Ascending aorta (tissue), 2 donors: ENCODE measurements at regions not wholly inside any gene's neighbourhood (a gene's known extent, or its start where the extent isn't known, plus 50 kb on each side); places are given as distances from the start of the nearest gene placed in this dataset.

Experiments
- DNase-seq, 2 donors: peaks; one replicate each; pipeline ENCODE4 v3.0.0-alpha.2; 2019; ENCODE audit warnings: low spot score in 2 of 2
- H3K27ac ChIP-seq, 2 donors: fragments of 200-600 bp; sonication (generic); one replicate each; pipeline ENCODE4 v1.5.1; 2016 to 2017; ENCODE audit warnings: mild to moderate bottlenecking in 1 of 2
- H3K27me3 ChIP-seq: fragments of 200-600 bp; sonication (generic); one replicate; pipeline ENCODE4 v1.5.1; 2017
- H3K36me3 ChIP-seq, 2 donors: fragments of 200-600 bp; sonication (generic); one replicate each; pipeline ENCODE4 v1.5.1; 2016
- H3K4me1 ChIP-seq, 2 donors: fragments of 200-600 bp; sonication (generic); one replicate each; pipeline ENCODE4 v1.5.1; 2016 to 2017; ENCODE audit warnings: mild to moderate bottlenecking in 1 of 2
- H3K4me3 ChIP-seq, 2 donors: fragments of 200-600 bp; sonication (generic); one replicate each; pipeline ENCODE4 v1.5.1; 2016 to 2017; ENCODE audit warnings: mild to moderate bottlenecking in 1 of 2
- H3K9me3 ChIP-seq, 2 donors: fragments of 200-600 bp; sonication (generic); one replicate each; pipeline ENCODE4 v1.5.1; 2016
- intact Hi-C: fragments of 100-400 bp; cut with DNase I; formaldehyde crosslinking; loops from one replicate; pipeline ENCODE4 v1.15.1; 2023
- TF ChIP-seq, protein P1 (sequence below), 3 experiments: fragments of 200-600 bp in 2 of 3; fragments of 450-650 bp in 1 of 3; sonication (generic) in 2 of 3; IDR thresholded peaks; one replicate each; pipeline ENCODE4 v1.5.1; 2016 to 2019; ENCODE audit warnings: antibody characterized with exemption in 3 of 3, mild to moderate bottlenecking in 1 of 3, moderate library complexity in 1 of 3

DNA sequence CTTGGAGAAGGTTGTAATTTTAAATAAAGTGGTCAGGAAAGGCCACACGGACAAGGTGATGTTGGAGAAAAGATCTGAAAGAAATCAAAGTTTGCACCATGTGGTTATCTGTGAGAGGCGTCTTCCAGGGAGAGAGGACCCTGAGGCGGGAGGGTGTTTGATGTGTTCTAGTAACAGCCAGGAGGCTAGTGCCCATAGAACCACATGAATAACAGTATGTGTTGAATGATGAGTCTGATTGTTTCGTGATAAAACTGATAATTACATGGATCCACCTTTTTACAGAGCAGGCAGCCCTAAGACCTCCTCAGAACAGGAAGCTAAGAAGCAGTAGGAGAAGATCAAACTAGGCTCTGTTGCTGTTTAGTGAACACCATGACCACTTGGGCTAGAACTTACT is 91.4 kb downstream of the SCG2 start:
- Histone ChIP-seq H3K4me3 (no peak overlapping the region), H3K27ac (no peak overlapping the region), H3K4me1 (peaks cover 0 to 3% of the 10 kb centered on the region in 2 donors), H3K9me3 (no peaks in the 10 kb centered on the region), H3K27me3 (no peaks in the 10 kb centered on the region), H3K36me3 (no peaks in the 10 kb centered on the region)
- TF ChIP-seq, protein P1, sequence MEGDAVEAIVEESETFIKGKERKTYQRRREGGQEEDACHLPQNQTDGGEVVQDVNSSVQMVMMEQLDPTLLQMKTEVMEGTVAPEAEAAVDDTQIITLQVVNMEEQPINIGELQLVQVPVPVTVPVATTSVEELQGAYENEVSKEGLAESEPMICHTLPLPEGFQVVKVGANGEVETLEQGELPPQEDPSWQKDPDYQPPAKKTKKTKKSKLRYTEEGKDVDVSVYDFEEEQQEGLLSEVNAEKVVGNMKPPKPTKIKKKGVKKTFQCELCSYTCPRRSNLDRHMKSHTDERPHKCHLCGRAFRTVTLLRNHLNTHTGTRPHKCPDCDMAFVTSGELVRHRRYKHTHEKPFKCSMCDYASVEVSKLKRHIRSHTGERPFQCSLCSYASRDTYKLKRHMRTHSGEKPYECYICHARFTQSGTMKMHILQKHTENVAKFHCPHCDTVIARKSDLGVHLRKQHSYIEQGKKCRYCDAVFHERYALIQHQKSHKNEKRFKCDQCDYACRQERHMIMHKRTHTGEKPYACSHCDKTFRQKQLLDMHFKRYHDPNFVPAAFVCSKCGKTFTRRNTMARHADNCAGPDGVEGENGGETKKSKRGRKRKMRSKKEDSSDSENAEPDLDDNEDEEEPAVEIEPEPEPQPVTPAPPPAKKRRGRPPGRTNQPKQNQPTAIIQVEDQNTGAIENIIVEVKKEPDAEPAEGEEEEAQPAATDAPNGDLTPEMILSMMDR (IDR thresholded peaks at IDR 0.05) = no peak
- DNase-seq = no peak
- intact Hi-C loops = no loop called here

DNA sequence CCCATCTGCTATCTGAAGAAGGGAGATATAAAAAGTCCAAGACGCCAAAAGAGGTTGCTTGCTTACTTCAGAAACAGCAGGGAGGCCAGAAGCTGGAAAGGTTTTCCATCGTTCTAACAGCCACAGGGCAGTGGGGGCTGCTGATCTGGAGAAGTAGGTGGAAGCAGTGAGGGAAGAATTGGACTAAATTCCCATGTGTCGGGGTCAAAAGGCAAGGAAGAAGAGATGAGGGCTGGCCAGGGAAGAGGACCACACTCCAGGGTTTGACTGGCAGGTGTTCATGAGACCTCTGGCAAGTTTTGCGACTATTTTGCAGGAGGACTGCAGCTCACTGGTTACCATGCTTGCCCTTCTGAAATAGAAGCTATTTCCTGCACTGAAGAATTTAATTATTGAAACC is 91.0 kb downstream of the SCG2 start:
- intact Hi-C loops = no loop called here

DNA sequence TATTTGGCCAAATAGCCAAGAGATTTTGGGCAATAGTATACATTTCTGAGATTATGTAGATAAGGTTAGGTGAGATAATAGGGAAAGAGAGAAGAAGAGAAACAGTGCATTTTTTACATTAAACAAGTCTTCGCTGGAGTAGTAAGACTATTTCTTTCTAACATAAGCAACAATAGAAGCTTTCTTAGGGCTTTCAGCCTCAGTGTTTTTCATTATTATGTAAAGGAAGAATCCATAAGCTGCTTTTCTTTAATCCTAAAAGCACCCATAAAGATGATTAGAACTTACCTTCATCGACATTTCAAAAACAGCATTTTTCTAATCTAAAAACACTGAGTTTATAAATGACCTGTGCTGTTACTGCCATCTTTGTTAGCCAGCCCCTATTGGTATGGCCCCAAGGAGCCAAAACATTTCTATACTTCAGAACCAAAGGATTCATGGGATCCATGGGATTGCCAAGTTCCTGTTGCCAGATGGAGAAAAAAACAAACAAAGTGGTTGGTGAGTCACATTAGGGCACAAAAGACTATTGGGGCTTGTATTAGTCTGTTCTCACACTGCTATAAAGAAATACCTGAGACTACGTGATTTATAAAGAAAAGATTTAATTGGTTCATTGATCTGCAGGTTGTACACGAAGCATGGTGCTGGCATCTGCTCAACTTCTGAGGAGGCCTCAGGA is 88.2 kb downstream of the SCG2 start:
- Histone ChIP-seq H3K36me3 (no peaks in the 10 kb centered on the region), H3K4me1 (no peaks in the 10 kb centered on the region), H3K4me3 (no peak overlapping the region), H3K27ac (no peak overlapping the region), H3K27me3 (no peaks in the 10 kb centered on the region), H3K9me3 (no peaks in the 10 kb centered on the region)
- TF ChIP-seq, protein P1 (IDR thresholded peaks at IDR 0.05) = no peak
- intact Hi-C loops = no loop called here
- no peak for DNase-seq

More for the DNA sequence above, 91.0 kb downstream of the SCG2 start:
- H3K27me3 ChIP-seq = no peaks in the 10 kb centered on the region
- no peak overlapping the region for H3K27ac ChIP-seq
- TF ChIP-seq, protein P1 (IDR thresholded peaks at IDR 0.05) = no peak
- no peaks in the 10 kb centered on the region for H3K36me3 ChIP-seq
- H3K4me1 ChIP-seq = peaks cover 0 to 3% of the 10 kb centered on the region in 2 donors
- H3K4me3 ChIP-seq = no peak overlapping the region
- no peak for DNase-seq
- H3K9me3 ChIP-seq = no peaks in the 10 kb centered on the region

DNA sequence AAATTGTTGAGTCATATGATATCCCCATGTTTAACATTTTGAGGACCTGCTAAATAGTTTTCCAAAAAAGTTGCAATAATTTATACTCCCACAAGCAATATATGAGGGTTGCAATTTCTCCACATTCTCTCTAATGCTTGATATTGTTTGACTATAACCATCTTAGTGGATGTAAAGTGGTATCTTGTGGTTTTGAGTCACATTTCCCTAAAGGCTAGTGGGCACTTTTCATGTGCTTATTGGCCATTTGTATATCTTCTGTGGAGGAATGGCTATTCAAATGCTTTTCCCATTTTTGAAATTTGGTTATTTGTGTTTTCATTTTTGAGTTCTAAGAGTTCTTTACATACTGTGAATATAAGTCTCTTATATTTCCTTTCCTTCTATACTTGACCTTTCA is 82.7 kb downstream of the SCG2 start:
- H3K9me3 ChIP-seq = no peaks in the 10 kb centered on the region
- TF ChIP-seq, protein P1 (IDR thresholded peaks at IDR 0.05) = no peak
- no peaks in the 10 kb centered on the region for H3K4me1 ChIP-seq
- H3K27me3 ChIP-seq = no peaks in the 10 kb centered on the region
- no peak overlapping the region for H3K4me3 ChIP-seq
- no peaks in the 10 kb centered on the region for H3K36me3 ChIP-seq
- H3K27ac ChIP-seq = no peak overlapping the region
- DNase-seq = no peak
- intact Hi-C loops = no loop called here

DNA sequence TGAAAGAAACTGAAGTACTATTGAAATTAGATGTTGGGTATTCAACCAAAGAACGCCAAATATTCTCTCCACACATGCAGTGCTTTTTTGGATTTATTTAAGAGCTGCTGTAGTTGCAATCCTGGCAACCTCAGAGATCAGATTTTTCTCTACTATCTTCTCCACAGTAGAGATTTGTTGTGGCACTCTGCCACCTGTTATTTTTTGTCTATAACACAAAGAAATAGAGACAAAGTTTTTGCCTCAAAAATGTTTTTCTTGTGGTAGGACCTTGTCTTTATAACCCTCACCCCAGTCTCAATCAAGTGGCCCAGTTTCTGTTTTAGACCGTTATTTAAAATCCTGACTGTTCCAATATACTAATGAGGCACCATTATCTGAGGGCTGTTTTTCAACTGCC is 79.4 kb downstream of the SCG2 start:
- no peak for DNase-seq
- TF ChIP-seq, protein P1 (IDR thresholded peaks at IDR 0.05) = no peak
- Histone ChIP-seq H3K27me3 (no peaks in the 10 kb centered on the region), H3K4me1 (no peaks in the 10 kb centered on the region), H3K4me3 (no peak overlapping the region), H3K27ac (no peak overlapping the region), H3K9me3 (no peaks in the 10 kb centered on the region), H3K36me3 (no peaks in the 10 kb centered on the region)
- intact Hi-C loops = no loop called here

DNA sequence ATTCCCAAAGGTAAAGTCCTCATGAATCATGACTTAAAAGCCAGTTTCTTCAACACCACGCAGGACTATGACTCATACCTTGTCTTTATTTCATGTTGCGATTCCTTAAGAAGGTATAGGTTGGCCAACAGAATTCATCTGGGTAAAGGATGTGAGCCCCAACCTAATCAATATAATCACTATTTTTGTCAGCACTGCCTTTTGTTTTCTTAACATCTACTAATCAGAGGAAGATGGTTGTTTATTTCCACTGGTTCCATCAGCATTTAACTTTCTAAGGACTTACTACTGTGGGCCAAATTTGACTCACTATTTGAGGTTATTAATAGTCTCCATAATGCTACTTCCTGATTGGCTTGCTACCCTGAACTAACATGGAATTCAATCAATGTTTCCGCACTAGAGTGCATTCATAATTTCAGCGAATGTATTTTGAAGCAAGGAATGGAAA is 78.6 kb downstream of the SCG2 start:
- Histone ChIP-seq H3K9me3 (no peaks in the 10 kb centered on the region), H3K4me1 (no peaks in the 10 kb centered on the region), H3K36me3 (no peaks in the 10 kb centered on the region), H3K27ac (no peak overlapping the region), H3K27me3 (no peaks in the 10 kb centered on the region), H3K4me3 (no peak overlapping the region)
- DNase-seq = no peak
- intact Hi-C loops = no loop called here
- TF ChIP-seq, protein P1 (IDR thresholded peaks at IDR 0.05) = no peak
